Caki2 (cell line): ENCODE measurements at regions not wholly inside any gene's neighbourhood (a gene's known extent, or its start where the extent isn't known, plus 50 kb on each side); places are given as distances from the start of the nearest gene placed in this dataset.

Experiments
- DNase-seq: peaks from one replicate; pipeline ENCODE4 v3.0.0-alpha.2; 2015; ENCODE audit warnings: low read depth
- in situ Hi-C: cut with HindIII; loops from 2 replicates; pipeline ENCODE4 v1.10.0; 2016; ENCODE audit warnings: low sequenced_read_pairs, low pct_unique_long_range_greater_than_20kb, mixed read lengths

DNA sequence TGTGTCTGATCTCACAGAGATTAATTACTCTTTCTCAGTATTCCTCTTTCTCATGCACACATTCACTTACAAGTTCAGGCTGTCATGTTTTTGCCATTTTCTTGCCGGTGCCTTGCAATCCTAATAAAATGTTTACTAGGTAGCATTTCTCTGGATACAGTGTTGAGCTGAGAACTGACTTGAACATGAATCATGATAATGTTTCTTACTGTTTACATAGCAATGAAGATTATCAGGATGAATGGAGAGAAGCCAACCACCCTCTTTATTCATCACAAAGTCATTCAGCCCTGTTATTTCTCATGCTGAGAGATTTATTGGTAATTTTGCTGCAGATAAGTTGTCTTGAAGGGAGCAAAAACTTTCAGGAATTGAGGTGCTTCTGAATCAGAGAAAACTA lies 185.5 kb upstream of the ECI2 start:
- in situ Hi-C loops, result no loop called here

DNA sequence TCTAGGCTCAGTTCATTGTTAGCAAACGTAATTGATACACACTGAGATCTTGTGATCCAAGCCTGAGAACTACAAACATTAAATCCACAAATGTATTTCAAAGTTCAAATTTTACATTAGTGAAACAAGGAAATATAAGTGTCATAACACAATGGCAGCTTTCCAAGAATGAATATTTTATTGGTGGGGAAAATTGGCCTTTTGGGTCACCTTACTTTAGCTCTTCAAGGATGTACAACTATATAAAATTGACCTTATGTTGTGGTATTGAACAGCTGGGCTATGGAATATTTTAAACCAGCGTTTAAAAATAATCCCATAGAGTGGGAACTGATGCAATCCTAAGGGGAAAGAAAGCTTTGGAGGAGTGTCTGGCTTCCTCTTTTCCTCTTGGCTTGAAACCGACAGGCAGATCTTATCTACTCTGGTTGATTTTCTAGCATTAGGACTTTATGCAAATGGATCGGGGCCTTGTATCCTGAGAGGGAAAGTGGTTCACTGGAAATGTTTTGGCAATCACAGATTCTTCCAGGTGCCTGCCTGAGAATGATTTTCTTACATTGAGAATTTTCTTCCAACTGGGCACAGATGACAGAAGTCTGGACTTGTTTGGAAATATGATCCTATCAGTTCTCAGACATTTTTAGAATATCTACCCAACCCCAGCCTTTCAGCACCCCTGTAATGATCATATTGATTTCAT lies 184.8 kb upstream of the ECI2 start:
- in situ Hi-C loops, result no loop called here
- DNase-seq, result no peak

More for the DNA sequence above, 185.5 kb upstream of the ECI2 start:
- DNase-seq, result peak; percentile 56

DNA sequence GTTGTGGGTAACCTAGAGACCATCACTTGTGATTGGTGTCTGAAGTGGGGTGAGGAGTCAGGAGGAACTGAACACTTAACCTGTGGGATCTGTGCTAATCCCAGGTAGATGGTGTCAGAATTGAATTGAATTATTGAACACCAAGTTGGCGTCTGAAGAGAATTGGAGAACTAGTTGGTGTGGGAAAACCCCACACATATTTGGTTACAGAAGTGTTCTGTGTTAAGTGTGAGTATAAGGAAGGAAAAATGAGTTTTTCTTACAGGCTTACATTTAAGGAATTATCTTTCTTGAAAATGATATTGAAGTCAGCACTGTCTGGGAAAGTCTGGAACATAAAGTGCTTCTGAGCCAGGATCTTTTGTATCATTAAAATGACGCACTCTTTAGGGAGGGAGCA lies 182.9 kb upstream of the ECI2 start:
- no peak for DNase-seq
- in situ Hi-C loops, result no loop called here

DNA sequence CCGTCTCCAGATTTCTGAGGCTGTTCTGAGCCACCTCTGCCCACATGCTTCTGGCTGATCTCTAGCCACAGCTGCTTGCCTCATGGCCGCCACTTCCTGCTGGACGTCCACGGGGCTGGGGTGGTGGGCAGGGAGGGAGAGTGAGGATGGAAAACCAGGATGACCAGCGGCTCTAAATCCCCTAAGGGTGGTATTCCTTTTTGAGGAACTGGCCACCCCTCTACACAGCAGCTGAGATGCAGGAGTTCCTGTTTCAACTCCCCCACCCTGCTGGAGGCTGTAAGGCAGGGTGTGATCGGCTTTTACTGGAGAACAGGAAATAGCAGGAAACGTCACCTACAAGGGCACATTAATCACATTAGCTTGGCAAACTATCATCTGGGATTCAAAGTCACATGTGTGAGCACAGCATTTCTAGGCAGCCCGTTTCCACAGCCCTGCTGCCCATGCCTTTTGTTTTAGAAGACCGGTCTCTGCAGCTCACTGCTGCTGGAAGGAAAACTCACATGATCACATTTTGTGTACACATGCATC lies 181.6 kb upstream of the ECI2 start:
- no peak for DNase-seq
- in situ Hi-C loops, result no loop called here

DNA sequence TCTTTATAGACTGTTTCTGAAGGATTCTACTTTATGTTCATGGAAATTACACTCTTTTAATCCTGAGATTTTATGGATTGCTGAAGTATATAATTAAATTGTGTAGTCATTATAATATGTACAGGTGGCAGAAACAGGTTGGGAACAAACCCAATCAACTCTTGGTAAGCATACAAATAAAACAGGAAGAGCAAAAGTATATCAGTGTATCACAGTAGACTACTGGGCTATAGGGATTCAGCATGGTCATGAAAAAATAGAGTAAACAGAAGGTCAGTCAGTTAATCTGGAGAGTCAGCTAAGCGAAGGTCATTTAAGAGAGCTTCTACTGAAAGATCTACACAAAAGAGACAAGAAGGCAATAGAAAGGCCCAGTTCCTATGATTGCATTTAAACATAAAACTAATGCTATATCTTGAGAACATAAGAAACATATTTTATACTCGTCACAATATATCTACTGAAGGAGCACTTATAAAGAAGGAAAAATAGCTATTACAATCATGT lies 178.9 kb upstream of the ECI2 start:
- no peak for DNase-seq
- in situ Hi-C loops, result no loop called here

DNA sequence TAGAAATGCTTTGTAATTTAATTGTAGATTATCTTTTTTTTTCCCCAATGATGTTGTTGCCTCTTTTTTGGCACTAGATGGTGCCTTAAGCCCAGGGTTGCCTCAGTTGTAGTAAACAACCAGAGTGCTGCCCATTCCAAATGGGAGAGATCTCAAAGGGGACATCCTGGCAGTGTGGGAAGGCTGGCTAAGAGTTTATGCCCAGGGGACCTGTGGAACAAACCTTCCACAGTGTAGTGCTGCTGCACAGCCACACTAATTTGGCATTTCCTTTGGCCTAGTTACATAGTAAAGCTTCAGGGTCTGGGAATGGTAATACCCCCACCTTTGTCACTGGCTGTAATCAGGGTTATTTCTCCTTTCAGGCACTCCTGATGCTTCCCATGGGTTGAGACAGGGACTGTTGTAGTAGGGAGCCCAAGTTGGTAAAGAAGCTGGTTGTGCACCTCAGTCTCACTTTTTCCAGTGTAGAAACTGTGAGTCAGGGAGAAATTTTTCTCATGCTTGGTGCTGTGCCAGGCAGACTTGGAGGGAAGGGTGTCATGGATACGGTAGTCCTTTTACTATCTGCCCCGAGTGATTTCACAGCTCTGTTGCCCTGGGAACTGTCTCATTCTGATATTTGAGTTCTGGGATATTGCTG lies 177.8 kb upstream of the ECI2 start:
- peak; percentile 67 for DNase-seq
- in situ Hi-C loops, result no loop called here

DNA sequence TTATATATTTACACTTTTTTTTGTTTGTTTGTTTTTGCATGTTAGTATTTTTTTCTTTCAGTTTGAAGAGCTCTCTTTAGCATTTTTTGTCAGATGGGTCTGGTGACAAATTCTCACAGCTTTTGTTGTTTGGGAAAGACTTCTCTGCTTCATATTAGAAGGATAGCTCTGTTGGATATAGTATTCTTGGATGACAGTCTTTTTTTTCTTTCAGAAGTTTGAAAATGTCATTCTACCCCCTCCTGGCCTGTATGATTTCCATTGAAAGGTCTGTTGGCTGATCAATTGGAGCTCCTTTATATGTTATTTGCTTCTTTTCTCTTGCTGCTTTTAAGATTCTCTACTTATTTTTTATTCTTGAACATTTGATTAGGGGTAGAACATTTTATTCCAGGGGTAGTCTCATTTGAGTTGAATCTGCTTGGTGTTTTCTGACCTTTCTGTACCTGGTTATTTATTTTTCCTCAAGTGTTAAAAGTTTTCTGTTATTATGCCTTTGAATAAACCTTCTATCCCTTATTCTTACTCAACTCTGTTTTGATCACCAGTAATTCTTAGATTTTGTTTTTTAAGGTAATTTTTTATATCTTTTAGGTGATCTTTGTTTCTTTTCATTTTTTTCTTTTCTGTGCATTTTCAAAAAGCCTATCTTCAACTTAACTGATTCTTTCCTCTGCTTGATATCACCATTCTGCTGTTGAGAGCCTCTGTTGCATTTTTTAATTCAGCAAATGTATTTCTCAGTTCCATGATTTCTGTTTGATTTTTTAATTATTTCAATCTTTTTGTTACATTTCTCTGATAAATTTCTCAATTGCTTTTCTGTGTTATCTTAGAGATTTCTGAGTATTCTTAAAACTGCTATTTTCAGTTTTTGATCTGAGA lies 176.8 kb upstream of the ECI2 start:
- in situ Hi-C loops, result no loop called here
- no peak for DNase-seq

DNA sequence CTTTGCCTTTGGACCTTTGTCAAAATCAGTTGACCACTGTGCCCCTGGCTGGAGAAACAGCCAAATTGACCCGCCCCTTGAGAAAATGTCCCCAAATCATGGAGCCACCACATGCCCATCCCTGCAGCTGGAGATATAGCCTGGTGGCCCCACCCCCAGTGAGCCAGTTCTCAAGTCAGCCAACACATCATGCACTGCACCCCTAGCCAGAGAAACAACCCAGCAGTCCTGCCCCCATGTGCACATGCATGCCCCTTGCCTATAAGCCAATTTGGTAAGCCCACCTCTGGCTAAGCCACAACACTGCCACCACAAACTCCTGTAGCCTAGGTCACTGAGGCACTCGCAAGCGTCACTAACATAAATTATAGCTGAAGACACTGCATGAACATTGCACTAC lies 174.2 kb upstream of the ECI2 start:
- in situ Hi-C loops, result no loop called here
- no peak for DNase-seq

DNA sequence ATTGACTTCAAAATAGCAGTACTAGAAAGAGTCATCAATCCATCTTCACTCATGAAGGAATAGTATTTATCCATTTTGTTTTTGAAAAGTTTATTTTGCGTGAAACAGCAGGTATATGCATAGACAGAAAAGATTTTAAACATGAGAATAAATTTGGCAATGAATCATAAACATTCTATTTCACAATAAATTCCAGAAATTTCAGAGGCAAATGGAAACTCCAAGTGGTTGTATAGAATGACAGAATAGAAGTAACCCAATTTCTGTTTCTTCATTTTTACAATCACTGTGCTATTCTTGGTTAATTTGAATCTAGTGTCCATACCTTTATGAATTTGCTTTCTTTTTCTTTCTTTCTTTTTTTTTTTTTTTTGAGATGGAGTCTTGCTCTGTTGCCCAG lies 173.0 kb upstream of the ECI2 start:
- in situ Hi-C loops, result no loop called here
- DNase-seq, result no peak

DNA sequence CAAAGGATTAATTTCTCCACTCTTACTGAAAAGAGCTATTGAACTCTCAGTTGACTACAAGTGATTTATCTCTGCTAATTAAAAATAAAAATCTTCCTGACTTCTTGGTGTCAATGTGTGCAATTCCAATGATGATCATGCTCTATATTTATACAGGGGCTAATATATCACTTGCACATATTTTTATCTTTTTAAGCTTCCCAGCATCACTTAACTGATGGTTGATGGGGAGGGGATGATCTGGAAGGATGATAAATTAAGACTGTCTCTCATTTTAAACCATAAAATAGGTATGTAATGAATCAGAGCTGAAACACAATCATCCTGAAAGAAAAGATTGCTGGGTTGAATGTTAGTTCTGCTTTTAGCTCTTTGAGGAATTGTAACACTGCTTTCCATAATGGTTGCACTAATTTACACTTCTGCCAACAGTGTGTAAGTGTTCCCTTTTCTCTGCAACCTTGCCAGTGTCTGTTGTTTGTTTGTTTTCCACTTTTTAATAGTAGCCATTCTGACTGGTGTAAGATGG lies 169.6 kb upstream of the ECI2 start:
- in situ Hi-C loops, result no loop called here

DNA sequence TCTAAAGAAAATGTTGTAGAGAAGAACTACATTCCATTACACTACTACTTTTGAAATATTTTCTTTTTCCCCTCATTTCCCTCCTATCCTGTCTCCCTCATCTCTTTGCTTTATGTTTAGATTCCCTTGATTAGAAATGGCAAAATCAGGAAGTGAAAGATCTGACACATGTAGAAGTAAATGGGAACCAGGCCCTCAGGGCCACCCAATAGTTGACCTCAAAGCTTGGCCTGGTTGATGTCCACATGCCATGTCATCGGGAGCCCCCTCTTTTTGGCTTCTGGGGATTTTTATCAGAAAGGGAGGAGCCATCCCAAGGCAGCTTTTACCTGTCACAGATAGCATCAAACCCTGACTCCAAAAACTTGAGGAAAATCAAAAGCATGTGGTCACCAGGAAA lies 168.3 kb upstream of the ECI2 start:
- DNase-seq, result no peak
- in situ Hi-C loops, result no loop called here

More for the DNA sequence above, 169.6 kb upstream of the ECI2 start:
- no peak for DNase-seq

DNA sequence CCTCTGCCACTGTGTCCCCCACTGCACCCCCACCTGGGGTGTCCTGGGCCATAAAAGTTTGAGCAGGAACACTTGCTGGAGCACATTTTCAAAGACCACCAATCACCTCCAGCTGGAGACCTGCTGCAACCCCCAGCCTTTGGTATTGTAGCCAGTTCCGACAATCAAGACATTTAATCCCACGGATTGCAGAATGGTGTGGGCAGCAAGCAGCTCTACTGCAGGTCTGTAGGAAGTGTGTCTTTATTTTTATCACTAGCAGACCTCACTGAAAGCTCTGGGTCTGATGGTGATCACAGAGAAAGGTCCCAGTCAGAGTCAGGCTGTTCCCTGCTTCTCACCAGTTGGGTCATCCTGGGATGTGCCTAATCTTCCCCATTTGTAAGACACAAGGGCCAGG lies 167.1 kb upstream of the ECI2 start:
- in situ Hi-C loops, result no loop called here
- no peak for DNase-seq

DNA sequence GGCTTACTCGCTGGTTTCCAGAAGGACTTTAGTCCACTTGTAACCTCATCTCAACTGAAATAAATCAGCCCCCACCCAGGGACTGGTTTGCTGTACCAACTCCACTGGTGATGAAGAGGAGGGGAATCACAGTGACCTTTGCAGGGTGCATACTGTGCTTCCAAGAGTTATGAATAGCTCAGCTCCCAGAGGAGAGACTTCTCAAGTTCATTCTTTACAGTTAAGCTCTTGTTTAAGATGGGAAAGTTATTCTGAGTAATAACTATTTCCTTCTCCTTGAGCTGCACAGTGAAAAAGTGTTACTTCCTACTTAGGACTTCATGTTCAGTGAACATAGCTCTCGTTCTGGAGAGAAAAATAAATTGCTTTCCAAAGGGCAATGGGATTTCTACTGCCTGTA lies 166.5 kb upstream of the ECI2 start:
- in situ Hi-C loops, result no loop called here
- DNase-seq, result no peak

DNA sequence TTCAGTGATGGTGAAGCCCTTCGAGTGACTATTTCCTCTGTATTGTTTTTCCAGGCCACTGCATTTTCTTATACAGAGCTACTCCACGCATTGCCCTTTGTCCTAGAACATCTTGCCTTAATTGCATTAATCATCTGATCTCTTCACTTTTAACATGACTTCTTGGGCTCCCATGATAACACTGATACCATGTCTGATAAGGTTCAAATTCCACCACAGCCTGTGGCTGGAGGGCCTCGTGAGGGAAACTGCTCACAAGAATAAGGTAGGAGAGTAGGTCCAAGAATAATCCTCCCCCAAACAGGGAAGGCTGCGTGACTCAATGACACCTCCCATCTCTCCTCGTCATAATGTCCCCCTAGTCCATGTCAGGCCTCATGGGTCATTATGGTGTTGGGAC lies 165.5 kb upstream of the ECI2 start:
- in situ Hi-C loops, result no loop called here
- no peak for DNase-seq

DNA sequence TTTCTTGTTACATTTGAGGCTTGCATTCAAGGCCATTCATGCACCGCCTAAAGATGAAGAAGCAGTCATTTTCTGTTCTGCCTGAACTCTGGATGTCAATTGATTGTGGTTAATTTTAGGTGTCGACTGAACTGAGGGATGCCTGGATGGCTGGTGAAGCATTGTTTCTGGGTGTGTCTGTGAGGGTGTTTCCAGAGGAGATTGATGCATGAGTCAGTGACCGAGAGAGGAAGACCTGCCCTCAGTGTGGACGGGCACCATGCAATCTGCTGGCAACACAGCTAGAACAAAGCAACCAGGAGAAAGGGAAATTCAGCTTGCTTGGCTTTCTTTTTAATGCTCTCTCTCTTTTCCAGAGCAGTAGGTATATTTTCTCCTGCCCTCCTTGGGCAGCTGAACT lies 164.1 kb upstream of the ECI2 start:
- peak; percentile 27 for DNase-seq
- in situ Hi-C loops, result no loop called here

DNA sequence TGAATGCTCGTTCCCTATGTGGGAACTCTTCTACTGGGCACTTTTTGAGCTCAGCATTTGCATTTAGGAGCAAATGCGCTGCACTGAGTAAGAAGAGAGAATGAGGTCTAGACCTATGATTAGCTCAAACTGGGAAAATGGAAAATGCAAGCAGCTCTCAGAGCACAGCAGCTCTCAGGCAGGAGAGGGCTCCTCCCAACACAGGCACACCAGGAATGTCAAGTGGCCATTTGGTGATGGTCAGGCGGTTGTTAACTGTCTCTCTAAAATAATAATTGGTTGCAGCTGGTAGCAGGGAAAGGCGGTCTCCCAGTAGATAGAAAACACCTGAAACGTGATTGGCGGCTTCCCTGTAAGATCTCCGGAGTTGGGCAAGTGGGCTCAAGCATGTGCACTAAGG lies 162.0 kb upstream of the ECI2 start:
- no peak for DNase-seq
- in situ Hi-C loops, result no loop called here

DNA sequence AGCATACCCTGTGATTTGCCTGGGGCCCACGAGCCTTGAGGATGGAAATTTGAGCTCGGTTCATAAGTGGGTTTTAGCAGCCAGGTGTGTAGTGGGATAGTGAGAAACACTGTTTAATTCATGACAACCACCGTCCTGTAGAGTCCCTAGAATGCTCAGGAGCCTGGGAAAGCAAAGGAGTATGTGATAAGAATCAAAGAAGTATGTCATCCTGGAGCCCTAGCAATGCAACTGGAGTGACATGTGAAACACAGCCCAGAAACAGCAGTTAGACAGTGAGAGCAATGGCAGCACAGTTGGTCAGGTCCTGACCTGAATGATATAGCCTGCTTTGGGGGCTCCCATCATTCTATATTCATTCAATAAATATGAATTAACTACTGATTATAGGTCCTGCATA lies 161.2 kb upstream of the ECI2 start:
- DNase-seq, result no peak
- in situ Hi-C loops, result no loop called here

DNA sequence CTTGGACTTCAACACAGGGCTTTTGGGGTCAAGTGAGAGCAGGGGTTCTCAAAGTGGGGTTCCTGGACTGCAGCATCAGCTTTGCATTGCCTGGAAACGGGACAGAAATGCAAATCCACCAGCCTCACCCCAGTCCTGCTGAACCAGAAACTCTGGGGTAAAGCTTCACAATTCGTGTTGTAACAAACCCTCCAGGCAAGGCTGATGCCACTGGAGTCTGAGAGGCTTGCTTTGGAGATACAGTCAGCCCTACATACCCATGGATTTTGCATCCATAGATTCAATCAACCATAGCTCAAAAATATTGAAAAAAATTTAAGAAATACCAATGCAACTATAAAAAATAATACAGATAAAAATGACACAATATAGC lies 160.4 kb upstream of the ECI2 start:
- no peak for DNase-seq
- in situ Hi-C loops, result no loop called here
